ENCODE measurements at regions not wholly inside any gene's neighbourhood (a gene's known extent, or its start where the extent isn't known, plus 50 kb on each side); places are given as distances from the start of the nearest gene placed in this dataset.

DNA sequence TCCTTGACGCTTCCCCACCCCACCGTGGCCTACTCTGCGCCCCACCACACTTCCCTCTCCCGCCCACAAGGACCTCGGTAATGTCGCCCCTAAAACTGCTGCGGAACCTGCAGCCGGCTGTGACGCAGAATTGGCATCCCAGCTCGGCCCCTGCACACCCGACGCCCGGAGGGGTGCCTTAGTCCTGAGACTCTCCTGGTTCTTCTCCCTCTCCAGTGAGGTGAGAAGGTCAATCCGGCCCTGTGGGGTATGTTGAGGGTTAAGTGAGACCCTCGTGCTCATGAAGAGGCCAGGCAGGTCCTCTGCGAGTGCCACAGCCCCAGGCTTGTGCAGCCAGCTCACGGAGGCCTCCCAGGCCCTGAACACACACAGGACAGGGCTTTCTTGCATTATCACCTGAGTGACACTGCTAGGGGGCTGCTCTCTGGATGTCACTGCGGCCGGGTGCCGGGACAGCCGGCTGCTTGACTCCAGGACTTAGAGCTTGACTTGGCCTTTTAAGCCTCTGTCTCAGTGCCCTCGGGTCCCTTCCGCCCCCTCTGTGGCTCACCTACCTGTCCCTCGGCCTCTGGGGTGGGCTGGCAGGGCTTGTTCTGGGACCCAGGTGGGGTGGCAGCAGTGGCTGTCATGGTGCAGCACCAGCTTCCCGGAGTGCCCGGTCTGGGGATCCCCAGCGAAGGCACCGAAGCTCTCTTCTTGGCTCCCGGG is 106.9 kb upstream of the C14orf180 start:
- TF ChIP-seq, protein P1, sequence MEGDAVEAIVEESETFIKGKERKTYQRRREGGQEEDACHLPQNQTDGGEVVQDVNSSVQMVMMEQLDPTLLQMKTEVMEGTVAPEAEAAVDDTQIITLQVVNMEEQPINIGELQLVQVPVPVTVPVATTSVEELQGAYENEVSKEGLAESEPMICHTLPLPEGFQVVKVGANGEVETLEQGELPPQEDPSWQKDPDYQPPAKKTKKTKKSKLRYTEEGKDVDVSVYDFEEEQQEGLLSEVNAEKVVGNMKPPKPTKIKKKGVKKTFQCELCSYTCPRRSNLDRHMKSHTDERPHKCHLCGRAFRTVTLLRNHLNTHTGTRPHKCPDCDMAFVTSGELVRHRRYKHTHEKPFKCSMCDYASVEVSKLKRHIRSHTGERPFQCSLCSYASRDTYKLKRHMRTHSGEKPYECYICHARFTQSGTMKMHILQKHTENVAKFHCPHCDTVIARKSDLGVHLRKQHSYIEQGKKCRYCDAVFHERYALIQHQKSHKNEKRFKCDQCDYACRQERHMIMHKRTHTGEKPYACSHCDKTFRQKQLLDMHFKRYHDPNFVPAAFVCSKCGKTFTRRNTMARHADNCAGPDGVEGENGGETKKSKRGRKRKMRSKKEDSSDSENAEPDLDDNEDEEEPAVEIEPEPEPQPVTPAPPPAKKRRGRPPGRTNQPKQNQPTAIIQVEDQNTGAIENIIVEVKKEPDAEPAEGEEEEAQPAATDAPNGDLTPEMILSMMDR (IDR thresholded peaks at IDR 0.05; ENCODE audit: borderline replicate concordance, control extremely low read depth, extremely low read depth, insufficient read depth, missing control alignments), result no peak
- DNase-seq (ENCODE audit: low spot score), result no peak
- in situ Hi-C loops (cut with MboI; ENCODE audit: low sequenced_read_pairs, unreplicated experiment), result no loop called here

DNA sequence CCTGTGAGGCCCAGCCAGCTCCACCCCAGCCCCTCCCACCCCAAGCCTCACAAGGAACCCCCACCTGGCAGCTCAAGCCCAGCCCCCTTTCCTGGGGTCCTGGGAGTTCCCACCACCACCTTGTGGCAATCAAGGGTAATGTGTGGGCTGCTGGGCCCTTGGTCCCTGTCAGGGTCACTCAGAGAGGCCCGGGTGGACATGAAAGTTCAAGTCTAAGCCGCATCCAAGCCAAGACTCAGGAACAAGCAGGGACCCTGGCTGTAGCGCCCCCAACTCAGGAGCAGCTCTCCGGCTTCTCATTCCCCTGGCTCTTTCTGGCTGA is 106.4 kb upstream of the C14orf180 start:
- DNase-seq (ENCODE audit: low spot score), result no peak
- in situ Hi-C loops (cut with MboI; ENCODE audit: low sequenced_read_pairs, unreplicated experiment), result no loop called here
- TF ChIP-seq, protein P1 (IDR thresholded peaks at IDR 0.05; ENCODE audit: borderline replicate concordance, control extremely low read depth, extremely low read depth, insufficient read depth, missing control alignments), result no peak

DNA sequence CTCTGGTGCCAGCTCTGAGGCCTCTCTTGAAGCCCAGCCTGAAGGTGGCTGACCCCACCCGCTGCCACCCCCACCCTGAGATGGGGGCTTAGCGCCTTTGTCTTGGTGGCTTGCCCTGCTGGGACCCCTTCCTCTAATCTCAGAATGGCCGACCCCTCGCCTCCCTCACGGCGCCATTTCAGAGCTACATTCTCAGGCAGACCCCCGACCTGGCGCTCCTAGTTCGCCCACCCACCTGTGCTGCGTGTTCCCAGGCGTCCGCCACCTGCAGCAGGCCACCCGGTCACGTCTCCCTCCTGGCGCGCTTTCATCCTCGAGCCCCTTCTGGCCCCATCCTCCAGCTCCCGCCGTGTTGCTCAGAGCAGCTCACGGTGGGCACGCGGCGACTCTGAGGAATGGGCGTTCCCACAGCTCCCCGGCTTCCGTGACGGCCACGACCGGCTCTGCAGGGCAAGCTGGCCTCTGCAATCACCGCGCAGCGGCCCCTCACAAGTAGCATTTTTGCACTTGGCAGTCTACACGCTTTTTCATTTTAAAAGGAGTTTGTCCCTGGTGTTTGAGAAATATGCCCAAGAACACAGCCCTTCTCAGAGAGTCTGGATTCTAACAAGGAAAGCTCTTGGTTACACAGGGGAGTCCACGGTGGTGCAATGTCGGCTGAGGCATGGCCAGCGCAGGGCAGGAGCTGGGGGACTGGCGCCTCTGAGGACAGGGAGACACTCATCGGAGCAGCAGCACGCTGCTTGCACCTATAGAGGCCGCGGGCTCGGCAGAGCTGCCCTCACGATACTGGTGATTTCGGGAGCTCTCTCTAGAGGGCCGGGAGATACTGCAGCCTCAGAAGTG is 105.7 kb upstream of the C14orf180 start:
- in situ Hi-C loops (cut with MboI; ENCODE audit: low sequenced_read_pairs, unreplicated experiment), result no loop called here
- DNase-seq (ENCODE audit: low spot score), result no peak
- TF ChIP-seq, protein P1 (IDR thresholded peaks at IDR 0.05; ENCODE audit: borderline replicate concordance, control extremely low read depth, extremely low read depth, insufficient read depth, missing control alignments), result no peak

DNA sequence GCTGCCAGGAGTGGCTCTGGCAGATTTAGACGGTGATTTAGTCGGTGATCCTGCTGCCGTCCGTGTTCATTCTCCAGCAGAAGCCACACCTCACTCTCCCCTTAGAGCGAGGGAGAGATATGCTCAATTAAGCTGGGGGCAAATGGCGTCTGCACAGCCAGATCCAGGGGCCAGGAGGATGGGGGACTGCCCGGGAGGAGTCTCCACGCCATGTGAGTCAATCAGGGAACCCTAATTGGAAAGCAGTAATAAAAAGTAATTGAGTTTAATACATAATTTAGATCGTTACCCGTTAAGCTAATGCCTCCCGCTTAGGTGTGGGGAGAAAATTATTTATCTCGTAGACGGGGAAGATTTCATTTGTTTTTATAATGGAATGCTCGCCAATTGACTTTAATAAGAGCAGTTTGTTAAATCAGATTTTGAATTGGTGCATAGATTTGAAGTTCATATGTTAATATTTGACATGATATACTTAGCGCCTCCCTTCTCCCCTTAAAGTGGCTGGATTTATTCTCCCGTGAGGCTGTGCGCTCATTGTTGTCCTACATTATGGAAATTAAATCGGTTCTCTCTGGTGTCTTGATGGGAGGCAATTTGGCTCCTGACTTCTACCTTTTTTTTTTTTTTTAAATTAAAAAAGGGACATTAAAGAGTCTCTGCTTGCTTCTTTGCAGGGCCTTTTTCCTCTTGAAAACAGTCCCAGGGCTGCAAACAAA is 104.9 kb upstream of the C14orf180 start:
- no peak for DNase-seq (ENCODE audit: low spot score)
- in situ Hi-C loops (cut with MboI; ENCODE audit: low sequenced_read_pairs, unreplicated experiment), result no loop called here
- TF ChIP-seq, protein P1 (IDR thresholded peaks at IDR 0.05; ENCODE audit: borderline replicate concordance, control extremely low read depth, extremely low read depth, insufficient read depth, missing control alignments), result no peak

DNA sequence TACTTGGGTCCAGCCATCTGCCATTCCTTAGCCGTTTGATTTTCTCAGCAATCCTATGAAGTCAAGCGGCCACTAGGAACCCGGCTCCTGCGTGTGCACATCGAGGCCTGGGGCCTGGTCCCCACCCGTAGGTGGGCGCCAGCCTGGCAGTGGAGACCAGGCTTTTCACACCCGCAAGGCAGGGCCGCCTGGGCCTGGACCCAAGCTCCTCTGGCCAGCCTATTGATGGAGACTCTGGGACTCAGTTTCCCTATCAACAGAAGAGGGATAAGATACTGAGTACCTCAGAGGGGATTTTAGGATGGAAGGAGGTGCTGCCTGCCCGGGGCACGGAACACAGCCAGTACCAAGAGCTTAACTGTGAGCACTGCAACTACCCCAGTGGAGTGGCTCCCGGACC is 104.3 kb upstream of the C14orf180 start:
- in situ Hi-C loops (cut with MboI; ENCODE audit: low sequenced_read_pairs, unreplicated experiment), result no loop called here
- TF ChIP-seq, protein P1 (IDR thresholded peaks at IDR 0.05; ENCODE audit: borderline replicate concordance, control extremely low read depth, extremely low read depth, insufficient read depth, missing control alignments), result no peak
- no peak for DNase-seq (ENCODE audit: low spot score)

DNA sequence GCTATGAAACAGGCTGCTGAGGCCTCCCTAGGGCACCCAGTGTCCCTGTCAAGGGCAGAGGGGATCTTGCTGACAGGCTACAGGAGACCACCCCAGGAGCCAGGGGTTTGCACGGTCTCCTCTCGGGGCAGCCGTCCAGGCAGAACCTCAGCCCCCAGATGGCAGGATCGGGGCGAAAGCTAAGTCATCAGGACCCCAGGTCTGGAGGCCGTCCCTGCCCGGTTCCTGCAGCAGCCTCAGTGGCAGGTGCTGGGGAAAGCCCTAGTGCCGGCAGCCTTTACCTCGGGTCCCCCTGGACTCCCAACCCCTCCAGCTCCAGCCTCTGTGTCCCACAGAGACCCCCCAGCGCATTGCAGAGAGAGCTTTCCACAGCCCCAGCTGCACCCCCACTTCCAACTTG is 103.8 kb upstream of the C14orf180 start:
- no peak for DNase-seq (ENCODE audit: low spot score)
- TF ChIP-seq, protein P1 (IDR thresholded peaks at IDR 0.05; ENCODE audit: borderline replicate concordance, control extremely low read depth, extremely low read depth, insufficient read depth, missing control alignments), result no peak
- in situ Hi-C loops (cut with MboI; ENCODE audit: low sequenced_read_pairs, unreplicated experiment), result no loop called here
